HL-60 (cell line): ENCODE measurements at regions not wholly inside any gene's neighbourhood (a gene's known extent, or its start where the extent isn't known, plus 50 kb on each side); places are given as distances from the start of the nearest gene placed in this dataset.

Source experiments
- DNase-seq, 2 experiments: peaks; one replicate each; pipeline ENCODE4 v3.0.0-alpha.2; 2010 to 2020; ENCODE audit warnings: low read depth in 1 of 2, low spot score in 1 of 2
- H3K27ac ChIP-seq: fragments of 250-450 bp; sonication (Bioruptor Pico); replicated peaks from 2 replicates; pipeline ENCODE4 v1.5.1; 2020; ENCODE audit warnings: mild to moderate bottlenecking, moderate library complexity
- H3K27me3 ChIP-seq: fragments of 250-450 bp; sonication (Bioruptor Pico); 2 replicates; pipeline ENCODE4 v1.5.1; 2021; ENCODE audit warnings: mild to moderate bottlenecking, moderate library complexity; ENCODE audit not compliant: insufficient read depth, poor library complexity, severe bottlenecking
- H3K4me3 ChIP-seq: replicated peaks from 2 replicates; pipeline ENCODE4 v1.5.1; 2011; ENCODE audit warnings: mild to moderate bottlenecking, control low read depth, low read length; ENCODE audit not compliant: insufficient read depth
- CTCF ChIP-seq: IDR thresholded peaks from one replicate; pipeline ENCODE4 v1.5.1; 2011; ENCODE audit warnings: low read length, control low read depth, inconsistent platforms; ENCODE audit not compliant: insufficient read depth
- GABPA ChIP-seq: IDR thresholded peaks from 2 replicates; pipeline ENCODE4 v1.6.1; 2012; ENCODE audit warnings: low read depth
- POLR2AphosphoS5 ChIP-seq: IDR thresholded peaks from 2 replicates; pipeline ENCODE4 v1.6.1; 2012; ENCODE audit warnings: low read depth
- SPI1 ChIP-seq: IDR thresholded peaks from 2 replicates; pipeline ENCODE4 v1.6.1; 2012; ENCODE audit warnings: low read depth, mild to moderate bottlenecking, borderline replicate concordance
- TF ChIP-seq, protein P1 (sequence below): IDR thresholded peaks from 2 replicates; pipeline ENCODE4 v1.6.1; 2012; ENCODE audit warnings: low read depth; ENCODE audit not compliant: insufficient replicate concordance

GRCh38 chr16:54519161-54519695 lies 232.6 kb upstream of the IRX3 start:
- Histone ChIP-seq H3K27me3 (no peaks in the 10 kb centered on the region), H3K4me3 (no peak overlapping the region), H3K27ac (no peak overlapping the region)
- no peak for TF ChIP-seq GABPA
- TF ChIP-seq POLR2AphosphoS5, result no peak
- no peak for TF ChIP-seq SPI1
- no peak for TF ChIP-seq CTCF
- TF ChIP-seq, protein P1, sequence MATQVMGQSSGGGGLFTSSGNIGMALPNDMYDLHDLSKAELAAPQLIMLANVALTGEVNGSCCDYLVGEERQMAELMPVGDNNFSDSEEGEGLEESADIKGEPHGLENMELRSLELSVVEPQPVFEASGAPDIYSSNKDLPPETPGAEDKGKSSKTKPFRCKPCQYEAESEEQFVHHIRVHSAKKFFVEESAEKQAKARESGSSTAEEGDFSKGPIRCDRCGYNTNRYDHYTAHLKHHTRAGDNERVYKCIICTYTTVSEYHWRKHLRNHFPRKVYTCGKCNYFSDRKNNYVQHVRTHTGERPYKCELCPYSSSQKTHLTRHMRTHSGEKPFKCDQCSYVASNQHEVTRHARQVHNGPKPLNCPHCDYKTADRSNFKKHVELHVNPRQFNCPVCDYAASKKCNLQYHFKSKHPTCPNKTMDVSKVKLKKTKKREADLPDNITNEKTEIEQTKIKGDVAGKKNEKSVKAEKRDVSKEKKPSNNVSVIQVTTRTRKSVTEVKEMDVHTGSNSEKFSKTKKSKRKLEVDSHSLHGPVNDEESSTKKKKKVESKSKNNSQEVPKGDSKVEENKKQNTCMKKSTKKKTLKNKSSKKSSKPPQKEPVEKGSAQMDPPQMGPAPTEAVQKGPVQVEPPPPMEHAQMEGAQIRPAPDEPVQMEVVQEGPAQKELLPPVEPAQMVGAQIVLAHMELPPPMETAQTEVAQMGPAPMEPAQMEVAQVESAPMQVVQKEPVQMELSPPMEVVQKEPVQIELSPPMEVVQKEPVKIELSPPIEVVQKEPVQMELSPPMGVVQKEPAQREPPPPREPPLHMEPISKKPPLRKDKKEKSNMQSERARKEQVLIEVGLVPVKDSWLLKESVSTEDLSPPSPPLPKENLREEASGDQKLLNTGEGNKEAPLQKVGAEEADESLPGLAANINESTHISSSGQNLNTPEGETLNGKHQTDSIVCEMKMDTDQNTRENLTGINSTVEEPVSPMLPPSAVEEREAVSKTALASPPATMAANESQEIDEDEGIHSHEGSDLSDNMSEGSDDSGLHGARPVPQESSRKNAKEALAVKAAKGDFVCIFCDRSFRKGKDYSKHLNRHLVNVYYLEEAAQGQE, result no peak
- no peak for DNase-seq

DNA sequence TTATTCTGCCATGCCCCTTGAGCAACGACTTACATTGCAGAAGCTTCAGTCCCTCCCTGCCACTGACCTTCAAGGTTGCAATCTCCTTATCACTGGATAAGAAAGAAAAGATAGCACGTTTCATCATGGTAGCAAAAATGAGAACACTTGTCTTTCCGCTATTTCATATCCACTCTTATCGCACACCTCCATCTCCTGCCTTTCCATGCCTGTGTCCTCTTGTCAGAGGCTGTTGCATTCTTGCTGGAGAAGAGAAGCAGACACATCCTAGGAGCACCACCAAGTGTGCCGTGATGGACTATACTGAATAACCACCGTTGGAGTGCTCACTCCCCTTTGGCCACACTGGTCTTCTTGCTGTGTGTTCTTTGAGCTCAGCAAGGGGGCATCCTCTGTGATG lies 230.6 kb upstream of the IRX3 start:
- no peak for DNase-seq
- TF ChIP-seq POLR2AphosphoS5 (no peak), GABPA (no peak), CTCF (no peak), SPI1 (no peak)
- TF ChIP-seq, protein P1, result no peak
- no peak overlapping the region for H3K4me3 ChIP-seq
- H3K27me3 ChIP-seq, result no peaks in the 10 kb centered on the region
- no peak overlapping the region for H3K27ac ChIP-seq

DNA sequence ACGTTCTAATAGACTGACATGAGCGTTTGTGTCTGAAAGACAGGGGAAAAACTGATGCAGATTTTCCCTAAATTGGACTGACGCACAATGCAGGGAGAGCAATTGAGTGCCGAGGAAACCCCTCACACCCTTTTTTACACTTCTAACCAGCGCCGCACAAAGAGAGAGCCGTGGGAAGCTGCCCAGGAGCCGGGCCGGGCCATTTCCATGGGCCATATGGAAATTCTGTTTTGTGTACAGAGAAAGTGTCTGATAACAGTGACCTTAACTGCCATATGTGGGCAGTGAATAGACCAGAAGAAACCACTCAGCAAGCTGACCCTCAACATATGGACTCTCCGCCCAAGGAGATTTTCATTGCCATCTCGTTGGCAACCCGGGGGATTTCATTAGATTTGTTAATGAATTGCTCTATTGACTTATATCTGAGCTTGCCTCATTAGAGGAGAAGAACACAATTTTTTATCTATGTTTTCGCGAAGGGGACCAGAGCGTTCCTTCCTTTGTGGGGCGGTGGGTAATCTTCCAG lies 225.9 kb upstream of the IRX3 start:
- no peaks in the 10 kb centered on the region for H3K27me3 ChIP-seq
- no peak overlapping the region for H3K4me3 ChIP-seq
- no peak for DNase-seq
- H3K27ac ChIP-seq, result no peak overlapping the region
- no peak for TF ChIP-seq GABPA
- TF ChIP-seq POLR2AphosphoS5, result no peak
- no peak for TF ChIP-seq CTCF
- TF ChIP-seq, protein P1, result no peak
- no peak for TF ChIP-seq SPI1
